Effector memory CD8-positive, alpha-beta T cell (primary cell): ENCODE measurements at regions not wholly inside any gene's neighbourhood (a gene's known extent, or its start where the extent isn't known, plus 50 kb on each side); places are given as distances from the start of the nearest gene placed in this dataset.

Experiments
- ATAC-seq: fragments of 150-1000 bp; cut with Tn5 transposase; replicated peaks from 2 replicates; pipeline ENCODE4 v1.10.0; 2021; ENCODE audit warnings: mild to moderate bottlenecking, moderate library complexity
- DNase-seq, 3 experiments: peaks; one replicate each; pipeline ENCODE4 v3.0.0; 2021
- H3K27ac Mint-ChIP-seq, 2 donors: one replicate each; pipeline ENCODE4 v1.8.0; 2022; ENCODE audit warnings: mild to moderate bottlenecking in 2 of 2, mixed read lengths in 2 of 2, moderate library complexity in 2 of 2
- H3K27me3 Mint-ChIP-seq, 2 donors: one replicate each; pipeline ENCODE4 v1.8.0; 2022; ENCODE audit warnings: mixed read lengths in 2 of 2
- H3K36me3 Mint-ChIP-seq: one replicate; pipeline ENCODE4 v1.8.0; 2022; ENCODE audit warnings: mild to moderate bottlenecking, moderate library complexity, mixed read lengths; ENCODE audit not compliant: insufficient read depth
- H3K4me1 Mint-ChIP-seq, 2 donors: one replicate each; pipeline ENCODE4 v1.8.0; 2022; ENCODE audit warnings: low read depth in 2 of 2, mixed read lengths in 2 of 2
- H3K4me3 Mint-ChIP-seq, 2 donors: one replicate each; pipeline ENCODE4 v1.8.0; 2022; ENCODE audit warnings: mild to moderate bottlenecking in 2 of 2, mixed read lengths in 2 of 2, moderate library complexity in 2 of 2
- H3K9me3 Mint-ChIP-seq, 2 donors: one replicate each; pipeline ENCODE4 v1.8.0; 2022; ENCODE audit warnings: mixed read lengths in 2 of 2

DNA sequence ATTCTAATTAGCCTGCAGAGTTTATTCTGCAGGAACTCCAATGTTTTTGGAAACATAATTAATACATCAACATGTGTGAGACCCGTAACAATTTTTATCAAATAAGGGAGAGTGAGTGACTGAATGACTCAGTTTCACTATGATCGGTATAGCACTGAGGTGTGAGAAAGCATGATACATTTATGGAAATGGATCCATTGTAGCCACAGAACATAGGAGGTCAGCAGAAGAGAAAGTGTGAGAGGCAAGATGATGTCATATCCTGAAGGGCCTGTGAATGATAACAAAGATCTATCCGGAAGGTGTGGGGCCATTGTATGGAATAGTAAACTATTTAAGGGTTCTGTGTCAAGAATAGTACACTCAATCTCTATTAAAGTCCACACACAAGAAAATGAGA lies 1406.1 kb upstream of the TENM4 start:
- DNase-seq (no peak), ATAC-seq (no peak)
- Mint-ChIP-seq H3K4me1 (no peaks in the 10 kb centered on the region), H3K27ac (no peak overlapping the region), H3K36me3 (no peaks in the 10 kb centered on the region), H3K27me3 (no peaks in the 10 kb centered on the region), H3K4me3 (no peak overlapping the region), H3K9me3 (peaks cover 6 to 9% of the 10 kb centered on the region in 2 donors)

- ATAC-seq: no peak
- Mint-ChIP-seq H3K4me3 (no peak overlapping the region), H3K27ac (no peak overlapping the region), H3K27me3 (no peaks in the 10 kb centered on the region), H3K4me1 (no peaks in the 10 kb centered on the region), H3K9me3 (peaks cover 6 to 7% of the 10 kb centered on the region in 2 donors), H3K36me3 (no peaks in the 10 kb centered on the region)
- DNase-seq: no peak
These were observed 1405.6 kb upstream of the TENM4 start for GRCh38 chr11:80846442-80846841.

DNA sequence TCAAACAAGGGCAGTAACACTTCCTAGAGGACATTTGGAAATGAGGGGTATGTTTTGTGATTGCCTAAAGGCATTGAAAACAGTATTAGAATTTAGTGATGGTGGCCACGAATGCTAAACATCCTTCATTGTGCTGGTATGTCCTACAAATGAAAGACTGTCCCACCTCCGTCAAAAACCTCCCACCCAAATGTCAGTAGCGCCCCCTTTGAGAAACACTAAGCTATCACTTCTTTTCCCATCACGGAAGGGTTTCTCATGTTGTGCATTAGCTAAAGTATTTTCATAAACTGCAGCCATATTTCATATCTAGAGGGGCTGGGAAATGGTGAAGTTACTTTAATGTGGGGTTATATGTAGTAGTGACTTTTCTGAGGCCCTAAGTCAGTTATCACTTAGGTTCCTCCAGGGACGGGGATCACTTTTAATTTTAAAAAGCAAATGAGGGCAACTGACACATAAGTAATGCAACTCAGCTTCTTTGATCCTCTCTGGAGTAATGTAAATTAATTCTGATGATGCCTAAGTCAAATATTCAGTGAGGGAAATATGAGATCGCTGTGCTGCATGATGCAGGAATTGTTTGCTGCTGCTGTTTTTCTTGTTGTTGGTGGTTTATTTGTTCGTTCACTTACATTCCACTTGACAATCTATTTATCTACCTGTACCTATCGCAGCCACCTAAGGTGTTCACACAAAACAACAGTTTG lies 1403.4 kb upstream of the TENM4 start:
- H3K4me3 Mint-ChIP-seq: no peak overlapping the region
- peaks cover 3 to 7% of the 10 kb centered on the region in 2 donors for H3K9me3 Mint-ChIP-seq
- H3K27ac Mint-ChIP-seq: no peak overlapping the region
- H3K36me3 Mint-ChIP-seq: no peaks in the 10 kb centered on the region
- no peak for ATAC-seq
- H3K27me3 Mint-ChIP-seq: no peaks in the 10 kb centered on the region
- no peak for DNase-seq
- no peaks in the 10 kb centered on the region for H3K4me1 Mint-ChIP-seq

DNA sequence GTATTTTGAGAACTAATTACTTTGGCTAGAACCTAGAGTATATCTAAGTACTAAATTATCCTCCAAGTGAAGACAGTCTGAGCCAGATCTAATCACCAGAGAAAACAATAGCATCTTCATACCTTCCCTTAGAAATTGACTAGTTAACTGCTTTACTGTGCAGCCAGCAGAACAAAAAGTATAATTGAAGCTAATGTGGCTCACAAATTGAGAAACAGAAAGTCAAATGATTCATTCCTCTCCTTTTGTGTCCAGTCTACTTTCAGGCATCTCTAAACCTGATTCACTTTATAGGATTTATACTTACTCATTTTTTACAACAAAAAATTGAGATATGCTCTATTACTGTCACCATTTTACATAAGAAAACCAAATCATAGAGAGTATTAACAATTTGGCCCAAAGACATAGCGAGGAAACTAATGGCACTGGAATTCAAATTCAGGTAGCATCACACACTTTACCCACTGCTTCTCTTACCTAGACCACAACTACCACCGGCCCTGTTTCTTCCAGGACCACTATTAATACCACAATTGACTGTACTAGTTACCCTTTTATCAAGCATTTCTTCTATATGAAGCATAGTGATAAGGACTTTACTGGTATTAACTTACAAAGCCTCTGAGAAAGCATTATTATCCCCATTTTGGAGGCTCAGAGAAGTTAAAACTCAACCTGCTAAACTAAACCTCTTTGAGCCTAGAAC lies 1402.6 kb upstream of the TENM4 start:
- H3K27ac Mint-ChIP-seq: no peak overlapping the region
- no peaks in the 10 kb centered on the region for H3K4me1 Mint-ChIP-seq
- no peaks in the 10 kb centered on the region for H3K36me3 Mint-ChIP-seq
- no peaks in the 10 kb centered on the region for H3K27me3 Mint-ChIP-seq
- ATAC-seq (no peak), DNase-seq (no peak)
- H3K4me3 Mint-ChIP-seq: no peak overlapping the region
- peaks cover 3 to 4% of the 10 kb centered on the region in 2 donors for H3K9me3 Mint-ChIP-seq

DNA sequence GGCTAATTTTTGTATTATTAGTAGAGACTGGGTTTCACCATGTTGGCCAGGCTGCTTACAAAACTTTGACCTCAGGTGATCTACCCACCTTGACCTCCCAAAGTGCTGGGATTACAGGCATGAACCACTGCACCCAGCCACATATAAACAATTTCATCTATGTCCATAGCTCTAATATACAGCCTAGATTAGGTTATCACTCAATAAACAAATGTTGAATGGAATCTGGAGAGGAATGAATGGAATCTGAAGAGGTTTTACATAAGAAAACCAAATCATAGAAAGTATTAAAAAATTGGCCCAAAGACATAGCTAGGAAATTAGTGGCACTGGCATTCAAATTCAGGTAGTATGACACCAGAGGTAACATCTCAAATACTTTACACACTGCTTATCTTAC lies 1401.4 kb upstream of the TENM4 start:
- DNase-seq (no peak), ATAC-seq (no peak)
- Mint-ChIP-seq H3K27ac (no peak overlapping the region), H3K4me1 (no peaks in the 10 kb centered on the region), H3K36me3 (no peaks in the 10 kb centered on the region), H3K27me3 (no peaks in the 10 kb centered on the region), H3K9me3 (peaks cover 5 to 8% of the 10 kb centered on the region in 2 donors), H3K4me3 (no peak overlapping the region)

GRCh38 chr11:80841675-80842074 lies 1400.8 kb upstream of the TENM4 start:
- DNase-seq (no peak), ATAC-seq (no peak)
- Mint-ChIP-seq H3K36me3 (no peaks in the 10 kb centered on the region), H3K4me3 (no peak overlapping the region), H3K4me1 (no peaks in the 10 kb centered on the region), H3K27me3 (no peaks in the 10 kb centered on the region), H3K9me3 (peaks cover 3 to 8% of the 10 kb centered on the region in 2 donors), H3K27ac (no peak overlapping the region)

DNA sequence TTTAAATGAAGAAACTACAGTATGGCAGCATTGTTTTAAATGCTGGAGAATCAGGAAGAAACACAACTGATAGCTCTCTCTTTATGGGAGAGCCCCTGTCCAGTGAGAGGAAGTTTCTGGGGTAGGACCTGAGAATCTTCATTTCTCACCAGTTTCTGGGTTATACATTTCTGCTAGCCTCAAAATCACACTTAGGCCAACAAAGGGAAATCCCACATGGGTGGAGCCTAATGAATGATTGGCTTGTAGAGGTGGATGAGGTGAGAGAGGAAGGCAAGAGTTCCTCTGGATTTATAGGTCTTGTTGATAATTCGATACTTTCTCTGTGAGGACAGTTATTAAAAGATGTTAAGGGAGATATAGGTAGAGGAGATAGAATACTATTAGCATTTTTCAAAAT lies 1397.3 kb upstream of the TENM4 start:
- H3K4me1 Mint-ChIP-seq: no peaks in the 10 kb centered on the region
- no peaks in the 10 kb centered on the region for H3K36me3 Mint-ChIP-seq
- H3K9me3 Mint-ChIP-seq: peaks cover 5 to 21% of the 10 kb centered on the region in 2 donors
- DNase-seq: no peak
- no peak overlapping the region for H3K4me3 Mint-ChIP-seq
- no peak for ATAC-seq
- no peak overlapping the region for H3K27ac Mint-ChIP-seq
- H3K27me3 Mint-ChIP-seq: no peaks in the 10 kb centered on the region

GRCh38 chr11:80837051-80837450 lies 1396.2 kb upstream of the TENM4 start:
- H3K9me3 Mint-ChIP-seq: peaks cover 7 to 21% of the 10 kb centered on the region in 2 donors
- DNase-seq: no peak
- H3K4me1 Mint-ChIP-seq: no peaks in the 10 kb centered on the region
- ATAC-seq: no peak
- no peaks in the 10 kb centered on the region for H3K27me3 Mint-ChIP-seq
- H3K27ac Mint-ChIP-seq: no peak overlapping the region
- H3K36me3 Mint-ChIP-seq: no peaks in the 10 kb centered on the region
- no peak overlapping the region for H3K4me3 Mint-ChIP-seq

GRCh38 chr11:80831374-80831773 lies 1390.5 kb upstream of the TENM4 start:
- no peaks in the 10 kb centered on the region for H3K4me1 Mint-ChIP-seq

GRCh38 chr11:80827781-80828180 lies 1387.0 kb upstream of the TENM4 start:
- Mint-ChIP-seq H3K9me3 (peaks cover 7 to 14% of the 10 kb centered on the region in 2 donors), H3K4me3 (no peak overlapping the region), H3K4me1 (no peaks in the 10 kb centered on the region), H3K27me3 (no peaks in the 10 kb centered on the region), H3K36me3 (no peaks in the 10 kb centered on the region), H3K27ac (no peak overlapping the region)
- ATAC-seq (no peak), DNase-seq (no peak)

More at GRCh38 chr11:80831374-80831773, 1390.5 kb upstream of the TENM4 start:
- Mint-ChIP-seq H3K9me3 (peaks cover 7 to 23% of the 10 kb centered on the region in 2 donors), H3K27ac (no peak overlapping the region), H3K27me3 (no peaks in the 10 kb centered on the region), H3K36me3 (no peaks in the 10 kb centered on the region), H3K4me3 (no peak overlapping the region)
- no peak for DNase-seq
- ATAC-seq: no peak

GRCh38 chr11:80826808-80827207 lies 1386.0 kb upstream of the TENM4 start:
- Mint-ChIP-seq H3K27ac (no peak overlapping the region), H3K36me3 (no peaks in the 10 kb centered on the region), H3K4me3 (no peak overlapping the region), H3K27me3 (no peaks in the 10 kb centered on the region), H3K4me1 (no peaks in the 10 kb centered on the region), H3K9me3 (peaks cover 4 to 14% of the 10 kb centered on the region in 2 donors)
- no peak for DNase-seq
- ATAC-seq: no peak

DNA sequence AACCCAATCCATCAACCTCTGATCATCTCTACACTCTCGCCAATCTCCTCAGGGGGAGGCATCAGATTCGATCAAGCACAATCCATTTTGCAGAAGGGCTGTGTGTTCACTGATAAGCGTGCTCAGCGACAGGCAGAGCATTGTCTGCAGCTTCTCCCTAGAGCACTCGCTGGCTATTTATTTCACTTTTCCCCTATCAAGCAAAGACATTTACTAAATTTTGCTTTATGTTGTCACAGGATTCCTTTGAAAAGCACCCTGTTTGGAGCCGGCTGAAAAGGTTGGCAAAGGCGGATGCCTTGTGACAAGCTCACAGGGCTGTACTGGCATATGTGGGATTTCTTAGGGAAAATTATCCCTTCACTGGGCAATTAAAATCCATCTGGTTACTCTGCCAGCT lies 1381.5 kb upstream of the TENM4 start:
- ATAC-seq (no peak), DNase-seq (no peak)
- H3K27me3 Mint-ChIP-seq: no peaks in the 10 kb centered on the region
- H3K4me1 Mint-ChIP-seq: no peaks in the 10 kb centered on the region
- no peaks in the 10 kb centered on the region for H3K36me3 Mint-ChIP-seq
- no peak overlapping the region for H3K4me3 Mint-ChIP-seq
- peaks cover 5 to 8% of the 10 kb centered on the region in 2 donors for H3K9me3 Mint-ChIP-seq
- H3K27ac Mint-ChIP-seq: no peak overlapping the region

DNA sequence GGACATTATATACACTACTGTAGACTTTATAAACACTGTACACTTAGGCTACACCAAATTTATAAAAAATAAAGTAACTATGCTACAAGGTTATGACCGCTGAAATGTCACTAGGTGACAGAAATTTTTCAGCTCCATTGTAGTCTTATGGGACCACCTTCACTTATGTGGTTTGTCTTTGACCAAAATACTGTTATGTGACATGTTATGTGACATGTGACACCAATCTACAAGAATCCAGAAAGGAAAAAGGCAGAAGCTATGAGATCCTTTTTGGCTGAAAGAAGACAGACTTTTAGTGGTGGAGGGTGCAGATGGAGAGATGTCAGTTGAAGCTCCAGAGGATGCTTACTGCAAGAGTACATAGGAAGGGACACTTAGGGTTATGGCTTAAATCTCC lies 1378.4 kb upstream of the TENM4 start:
- DNase-seq (no peak), ATAC-seq (no peak)
- H3K36me3 Mint-ChIP-seq: no peaks in the 10 kb centered on the region
- H3K9me3 Mint-ChIP-seq: peaks cover 0 to 6% of the 10 kb centered on the region in 2 donors
- no peak overlapping the region for H3K4me3 Mint-ChIP-seq
- H3K4me1 Mint-ChIP-seq: no peaks in the 10 kb centered on the region
- no peaks in the 10 kb centered on the region for H3K27me3 Mint-ChIP-seq
- H3K27ac Mint-ChIP-seq: no peak overlapping the region

- Mint-ChIP-seq H3K36me3 (no peaks in the 10 kb centered on the region), H3K4me1 (no peaks in the 10 kb centered on the region), H3K9me3 (peaks cover 0 to 6% of the 10 kb centered on the region in 2 donors), H3K4me3 (no peak overlapping the region), H3K27ac (no peak overlapping the region), H3K27me3 (no peaks in the 10 kb centered on the region)
- DNase-seq: no peak
- no peak for ATAC-seq
These were observed 1376.1 kb upstream of the TENM4 start for GRCh38 chr11:80816966-80817365.
